PC-9 (cell line): ENCODE measurements at regions not wholly inside any gene's neighbourhood (a gene's known extent, or its start where the extent isn't known, plus 50 kb on each side); places are given as distances from the start of the nearest gene placed in this dataset.

ENCODE experiments used
- EZH2 ChIP-seq: fragments of 200-600 bp; sonication (generic); IDR thresholded peaks from 2 replicates; pipeline ENCODE4 v1.8.0; 2017; ENCODE audit warnings: antibody characterized with exemption, low read depth
- TF ChIP-seq, protein P1 (sequence below): fragments of 200-600 bp; sonication (generic); conservative IDR thresholded peaks from 2 replicates; pipeline ENCODE4 v1.6.1; 2017; ENCODE audit warnings: mixed run types, antibody characterized with exemption, mild to moderate bottlenecking, moderate library complexity

DNA sequence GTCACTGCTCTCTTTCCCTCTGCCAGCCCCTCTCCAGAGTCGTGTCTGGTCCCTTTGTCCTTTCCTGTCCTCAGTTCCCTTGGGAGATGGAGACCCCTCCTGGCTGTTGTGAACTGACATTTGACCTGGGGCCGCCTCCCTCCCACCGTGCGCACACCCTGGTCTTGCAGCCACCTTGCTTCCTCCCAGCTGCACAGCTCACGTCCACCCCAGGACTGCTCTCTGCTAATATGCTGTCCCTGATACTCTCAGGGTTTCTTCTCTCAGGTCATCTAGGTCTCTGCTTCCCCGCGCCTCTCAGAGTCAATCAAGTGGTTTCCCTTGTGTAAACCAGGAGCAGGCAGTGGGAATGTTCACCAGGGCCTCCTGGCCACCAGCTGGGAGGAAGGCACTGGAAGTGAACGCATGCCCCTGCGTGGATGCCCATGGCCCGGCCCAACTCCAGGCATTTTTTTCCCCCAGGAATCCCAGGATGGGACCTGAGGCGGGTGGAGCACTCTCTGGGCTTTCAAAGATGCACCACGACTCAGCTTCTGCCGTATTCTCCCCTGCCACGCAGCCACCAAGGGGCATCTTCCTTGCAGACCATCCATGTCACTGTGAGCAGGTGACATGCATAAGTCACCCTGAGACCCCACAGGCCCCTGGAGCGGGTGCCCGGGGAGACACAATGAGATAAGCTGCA, 142.4 kb downstream of the OLFM1 start:
- TF ChIP-seq, protein P1, sequence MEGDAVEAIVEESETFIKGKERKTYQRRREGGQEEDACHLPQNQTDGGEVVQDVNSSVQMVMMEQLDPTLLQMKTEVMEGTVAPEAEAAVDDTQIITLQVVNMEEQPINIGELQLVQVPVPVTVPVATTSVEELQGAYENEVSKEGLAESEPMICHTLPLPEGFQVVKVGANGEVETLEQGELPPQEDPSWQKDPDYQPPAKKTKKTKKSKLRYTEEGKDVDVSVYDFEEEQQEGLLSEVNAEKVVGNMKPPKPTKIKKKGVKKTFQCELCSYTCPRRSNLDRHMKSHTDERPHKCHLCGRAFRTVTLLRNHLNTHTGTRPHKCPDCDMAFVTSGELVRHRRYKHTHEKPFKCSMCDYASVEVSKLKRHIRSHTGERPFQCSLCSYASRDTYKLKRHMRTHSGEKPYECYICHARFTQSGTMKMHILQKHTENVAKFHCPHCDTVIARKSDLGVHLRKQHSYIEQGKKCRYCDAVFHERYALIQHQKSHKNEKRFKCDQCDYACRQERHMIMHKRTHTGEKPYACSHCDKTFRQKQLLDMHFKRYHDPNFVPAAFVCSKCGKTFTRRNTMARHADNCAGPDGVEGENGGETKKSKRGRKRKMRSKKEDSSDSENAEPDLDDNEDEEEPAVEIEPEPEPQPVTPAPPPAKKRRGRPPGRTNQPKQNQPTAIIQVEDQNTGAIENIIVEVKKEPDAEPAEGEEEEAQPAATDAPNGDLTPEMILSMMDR, result no peak
- no peak for TF ChIP-seq EZH2
